Inferior parietal cortex (tissue), 1 donor: ENCODE measurements at regions not wholly inside any gene's neighbourhood (a gene's known extent, or its start where the extent isn't known, plus 50 kb on each side); places are given as distances from the start of the nearest gene placed in this dataset.
"Not testable (repeated sequence)": the region's sequence is repeated elsewhere in the genome, so short reads cannot be mapped to it uniquely, and the experiment has no call there.

ENCODE experiments used
- DNase-seq: peaks from one replicate; pipeline ENCODE4 v3.0.0-alpha.2; 2016; ENCODE audit errors: extremely low spot score

DNA sequence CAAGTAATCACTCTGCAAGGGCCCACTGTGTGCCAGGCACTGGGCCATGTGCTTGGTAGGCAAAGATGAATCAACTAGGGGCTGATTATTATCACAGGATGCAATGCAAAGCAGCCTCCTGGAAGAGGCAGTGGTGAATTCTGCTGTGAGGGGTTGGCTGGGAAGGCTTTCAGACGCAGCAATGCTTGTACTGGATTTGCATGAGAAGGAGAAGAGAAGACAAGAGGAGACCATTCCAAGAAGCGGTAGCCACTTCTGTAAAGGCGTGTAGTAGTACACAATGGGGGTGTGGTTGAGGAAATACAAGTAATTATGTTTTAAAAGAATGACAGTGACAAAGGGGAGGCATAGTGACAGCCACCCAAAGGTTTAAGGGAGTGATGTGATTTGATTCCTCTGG lies 502.7 kb downstream of the PLCL1 start:
- DNase-seq, result no peak

DNA sequence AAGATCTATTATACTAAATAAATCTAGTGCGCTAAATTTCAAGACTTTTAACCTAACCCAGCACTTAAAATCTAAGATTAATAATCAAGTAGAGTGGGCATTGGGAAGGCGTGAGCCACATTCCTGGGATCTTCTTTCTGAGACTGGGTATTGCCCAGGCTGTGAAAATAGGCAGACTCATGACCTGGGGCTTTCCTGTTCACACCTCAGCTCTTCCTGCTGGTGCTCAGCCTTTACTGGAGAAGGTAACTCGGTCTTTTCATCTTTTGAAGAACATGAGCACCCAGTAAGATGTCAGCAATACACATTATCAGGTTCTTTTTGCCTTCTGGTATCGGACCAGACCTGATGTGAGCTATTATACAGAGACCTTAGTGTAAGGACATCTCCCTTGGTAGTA lies 500.5 kb downstream of the PLCL1 start:
- no peak for DNase-seq

DNA sequence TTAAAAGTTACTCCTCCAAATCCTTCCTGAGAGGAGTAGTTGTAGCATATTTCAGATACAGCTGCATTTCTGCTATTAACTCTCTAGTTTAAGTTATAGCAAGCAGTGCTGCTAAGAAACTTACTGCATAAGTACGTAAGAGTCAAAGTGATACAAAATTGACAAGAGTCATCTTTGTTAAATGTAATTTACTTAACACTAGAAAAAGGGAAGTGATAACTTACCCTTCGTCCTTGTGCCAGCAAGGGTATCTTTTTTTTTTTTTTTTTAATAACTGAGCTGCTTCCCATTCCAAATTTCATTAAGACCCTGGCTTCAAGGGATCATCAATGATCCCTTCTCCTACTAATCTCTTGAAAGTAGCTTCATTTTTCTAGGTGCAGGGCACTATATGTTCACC lies 493.0 kb downstream of the PLCL1 start:
- DNase-seq, result no peak

DNA sequence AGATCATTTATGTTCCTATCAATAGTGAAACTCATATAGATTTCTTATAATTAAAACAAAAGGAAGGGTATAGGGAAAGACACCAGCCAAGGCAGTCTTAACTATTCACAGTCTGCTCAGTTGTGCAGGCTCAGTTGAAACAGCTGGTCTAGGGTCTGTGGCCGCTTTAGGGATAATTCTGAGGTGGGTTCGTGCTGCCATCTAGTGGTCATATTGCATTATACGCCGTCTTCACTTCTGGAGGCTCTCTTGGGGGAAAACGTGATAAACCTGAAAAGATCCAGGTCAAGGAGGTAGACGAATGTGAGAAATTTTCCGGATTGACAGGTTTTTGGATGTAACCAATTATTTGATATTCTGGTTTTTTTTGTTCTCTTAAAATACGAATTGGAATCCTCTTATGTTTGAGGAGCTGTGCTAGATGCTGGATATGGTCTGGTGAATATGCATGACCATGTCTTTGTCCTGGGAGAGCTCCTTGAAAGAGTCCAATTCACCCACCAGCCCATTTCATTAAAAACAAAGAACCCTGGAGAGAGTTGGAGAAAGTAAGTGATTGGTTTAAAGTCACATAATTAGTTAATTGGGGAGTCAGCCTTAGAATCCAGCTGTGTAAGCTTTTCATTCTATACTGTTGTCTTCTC lies 492.4 kb downstream of the PLCL1 start:
- DNase-seq, result peak; percentile 91

DNA sequence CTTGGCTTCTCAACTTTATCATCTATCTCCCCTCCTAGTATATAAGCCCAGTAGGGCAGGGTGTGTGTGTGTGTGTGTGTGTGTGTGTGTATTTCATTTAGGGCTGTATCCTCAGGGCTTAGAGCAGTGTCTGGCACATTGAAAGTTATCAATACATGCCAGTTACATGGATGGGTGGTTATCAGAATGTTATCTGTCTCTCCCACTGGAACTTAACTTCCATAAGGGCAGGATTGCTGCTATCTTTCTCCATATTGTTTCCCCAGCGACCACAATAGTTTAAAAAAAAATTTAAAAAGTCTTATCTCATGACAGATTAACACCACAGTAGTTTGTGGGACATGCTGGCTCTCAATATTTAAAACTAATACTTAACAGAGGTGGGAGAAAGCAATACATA lies 488.9 kb downstream of the PLCL1 start:
- no peak for DNase-seq

DNA sequence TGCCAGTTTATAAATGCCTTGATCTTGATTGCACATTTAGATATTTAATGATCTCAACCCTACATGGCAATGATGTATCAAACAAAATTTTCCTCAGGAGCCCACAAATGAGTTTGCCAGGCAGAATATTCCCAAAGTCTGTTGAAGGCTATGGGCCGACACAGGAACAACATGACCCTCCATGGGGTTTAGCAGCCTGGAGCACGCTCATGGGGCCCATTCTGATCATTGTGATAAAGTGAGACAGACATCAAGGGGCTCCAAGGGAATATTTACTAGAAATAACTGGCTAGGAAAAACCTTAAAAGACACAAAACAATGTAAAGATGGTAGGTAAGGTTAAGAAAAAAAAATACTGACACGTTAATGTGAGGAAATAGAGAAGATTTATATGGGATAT lies 485.4 kb downstream of the PLCL1 start:
- DNase-seq, result no peak

DNA sequence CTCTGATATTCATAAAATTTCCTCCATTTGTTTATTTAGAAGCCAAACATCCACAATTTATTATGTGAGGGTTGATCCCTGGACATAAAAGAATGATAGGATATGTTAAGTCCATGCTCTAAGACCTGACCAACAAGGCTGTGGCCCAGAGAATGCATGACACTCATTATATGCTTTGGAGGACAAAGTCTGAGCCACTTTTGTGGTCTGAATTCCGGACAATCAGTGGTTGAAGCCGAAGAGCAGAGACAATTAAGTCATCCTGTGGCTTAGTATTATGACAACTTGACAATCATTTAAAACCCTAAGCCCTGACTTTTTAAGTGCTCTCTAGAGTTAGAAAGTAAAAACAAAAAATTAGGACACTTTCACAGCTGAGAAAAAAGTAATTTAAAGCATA lies 483.3 kb downstream of the PLCL1 start:
- DNase-seq, result no peak

DNA sequence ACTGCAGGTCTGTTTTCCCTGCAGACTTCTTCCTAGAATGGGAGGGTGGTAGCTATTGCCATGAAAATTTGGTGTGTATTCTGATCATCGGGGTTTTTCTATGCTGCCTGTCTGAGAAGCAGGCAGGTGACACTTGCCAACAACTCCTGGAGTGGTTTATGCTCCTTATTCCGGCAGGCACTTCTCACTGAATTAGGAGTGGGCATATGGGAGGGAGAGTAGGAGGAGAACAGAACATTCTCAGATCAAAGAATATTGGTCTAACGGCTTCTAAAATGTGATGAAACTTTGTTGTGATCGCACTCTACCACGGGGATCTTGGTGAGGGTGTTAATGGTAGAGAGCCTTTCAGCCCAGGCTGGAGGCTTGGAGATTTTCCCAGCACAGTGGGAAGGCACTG lies 480.8 kb downstream of the PLCL1 start:
- peak; percentile 57 for DNase-seq

DNA sequence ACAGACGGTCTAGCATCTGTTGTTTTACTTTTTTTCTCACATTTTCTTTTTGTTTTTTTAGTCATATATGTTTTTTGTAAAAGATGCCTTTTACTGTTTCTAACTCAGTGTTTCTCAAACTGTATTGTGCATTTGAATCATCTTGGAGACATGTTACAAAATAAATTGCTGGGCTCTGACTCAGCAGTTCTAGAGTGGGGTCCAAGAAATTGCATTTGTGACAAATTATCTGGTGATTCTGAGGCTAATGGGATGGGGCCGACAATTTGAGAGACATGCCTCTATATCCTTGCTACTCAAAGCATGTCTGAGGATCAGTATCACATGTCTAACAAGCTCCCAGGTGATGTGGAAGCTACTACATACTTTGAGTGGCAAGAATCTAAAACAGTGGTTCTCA lies 478.8 kb downstream of the PLCL1 start:
- DNase-seq, result no peak

DNA sequence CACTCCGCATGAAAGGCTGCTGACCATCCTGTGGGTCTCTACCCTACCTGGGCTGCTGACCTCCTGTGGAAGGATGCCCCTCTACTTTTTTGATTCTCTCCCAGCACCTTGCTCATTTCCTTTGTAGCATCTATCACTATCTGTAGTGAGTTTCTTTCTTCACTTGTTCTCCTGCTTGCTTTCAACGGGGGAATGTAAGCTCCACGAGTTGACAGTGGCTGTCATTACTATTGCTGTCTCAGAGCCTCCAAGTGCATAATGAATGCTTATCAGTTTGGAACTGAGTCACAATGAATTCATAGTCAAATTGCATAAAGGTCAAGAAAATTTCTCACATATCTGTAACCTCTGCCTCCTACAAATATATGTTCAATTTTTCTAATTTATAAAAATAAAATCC lies 477.7 kb downstream of the PLCL1 start:
- no peak for DNase-seq

DNA sequence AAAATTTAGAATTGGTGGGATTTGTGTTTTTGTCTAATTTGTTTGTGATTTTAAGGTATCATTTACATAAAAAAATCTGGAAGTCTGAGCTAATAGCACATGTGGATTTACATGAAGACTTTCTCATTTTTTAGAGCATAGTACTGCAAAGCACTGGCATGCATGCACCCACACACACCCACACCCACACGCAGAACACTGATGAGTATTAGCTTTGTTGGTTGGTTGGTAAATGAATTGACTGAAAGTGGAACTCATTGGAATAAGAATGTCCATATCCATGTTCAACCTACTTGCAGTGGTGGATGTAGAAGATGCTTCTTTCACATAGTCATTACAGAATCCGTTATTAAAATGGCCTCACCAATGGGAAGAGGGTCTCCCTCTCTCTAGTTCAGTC lies 475.8 kb downstream of the PLCL1 start:
- no peak for DNase-seq

DNA sequence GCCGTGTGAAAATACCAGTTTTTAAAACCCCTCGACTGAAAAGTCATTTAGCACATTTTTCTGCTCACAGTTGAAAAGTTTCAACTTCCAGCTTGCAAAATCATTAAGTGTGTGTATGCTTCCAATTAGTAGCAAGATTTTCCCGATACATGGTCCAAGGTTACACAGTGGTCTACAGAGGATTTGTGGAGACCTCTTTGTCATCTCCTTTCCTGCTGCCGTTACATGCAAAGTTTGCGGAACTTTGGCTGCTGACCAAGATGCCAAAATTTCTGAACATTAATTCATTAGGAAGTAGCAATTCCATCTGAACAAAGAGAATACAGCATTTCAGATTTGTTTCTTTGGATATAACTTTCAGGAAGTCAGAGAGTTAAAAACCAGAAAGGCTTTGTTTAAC lies 474.6 kb downstream of the PLCL1 start:
- no peak for DNase-seq

DNA sequence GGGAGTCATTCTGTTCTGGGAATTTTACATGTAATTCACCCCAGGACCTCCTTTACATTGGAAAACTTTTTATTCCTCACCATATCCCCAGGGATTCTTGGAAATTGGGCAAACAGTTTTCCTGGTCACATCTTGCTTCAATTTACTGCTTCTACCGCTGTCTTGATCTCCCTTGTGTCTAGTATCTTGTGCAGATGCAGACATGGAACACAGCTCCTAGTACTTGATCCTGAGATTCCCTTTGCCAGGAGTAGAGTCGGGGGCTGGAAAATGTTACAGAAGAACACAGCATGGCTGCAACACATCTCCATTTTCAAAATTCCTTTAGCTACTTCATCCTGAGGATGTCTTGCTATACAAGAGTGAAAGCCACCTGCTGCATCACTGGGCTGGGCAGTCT lies 472.8 kb downstream of the PLCL1 start:
- no peak for DNase-seq

DNA sequence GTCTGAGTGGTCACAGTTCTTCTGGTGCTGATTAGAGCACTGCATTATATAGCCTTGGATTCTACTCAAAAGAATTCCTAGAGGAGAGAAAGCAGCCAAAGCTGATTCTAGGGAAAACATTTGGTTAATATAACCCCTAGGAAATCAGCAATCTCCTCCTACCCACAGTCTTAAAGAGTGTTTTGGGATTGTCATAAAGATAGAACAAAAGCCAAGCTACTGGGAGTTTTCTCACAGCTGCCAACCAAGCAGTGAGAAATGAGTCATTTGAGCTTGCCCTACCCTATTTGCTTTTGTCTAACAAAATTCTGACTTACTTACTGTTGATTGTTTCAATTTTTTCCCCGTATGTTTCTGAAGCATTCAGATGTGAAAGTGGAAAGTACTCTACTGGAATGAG lies 469.3 kb downstream of the PLCL1 start:
- no peak for DNase-seq

DNA sequence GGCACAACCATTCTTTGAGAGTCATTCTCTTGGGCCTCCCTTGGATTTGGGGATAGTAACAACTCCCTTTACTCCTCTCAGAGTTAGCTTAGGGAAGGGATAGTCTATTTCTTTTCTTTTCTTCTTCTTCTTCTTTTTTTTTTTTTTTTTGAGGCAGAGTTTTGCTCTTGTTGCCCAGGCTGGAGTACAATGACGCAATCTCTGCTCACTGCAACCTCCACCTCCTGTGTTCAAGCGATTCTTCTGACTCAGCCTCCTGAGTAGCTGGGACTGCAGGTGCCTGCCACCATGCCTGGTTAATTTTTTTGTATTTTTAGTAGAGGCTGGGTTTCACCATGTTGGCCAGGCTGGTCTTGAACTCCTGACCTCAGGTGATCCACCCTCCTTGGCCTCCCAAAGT lies 465.8 kb downstream of the PLCL1 start:
- not testable (repeated sequence) for DNase-seq

DNA sequence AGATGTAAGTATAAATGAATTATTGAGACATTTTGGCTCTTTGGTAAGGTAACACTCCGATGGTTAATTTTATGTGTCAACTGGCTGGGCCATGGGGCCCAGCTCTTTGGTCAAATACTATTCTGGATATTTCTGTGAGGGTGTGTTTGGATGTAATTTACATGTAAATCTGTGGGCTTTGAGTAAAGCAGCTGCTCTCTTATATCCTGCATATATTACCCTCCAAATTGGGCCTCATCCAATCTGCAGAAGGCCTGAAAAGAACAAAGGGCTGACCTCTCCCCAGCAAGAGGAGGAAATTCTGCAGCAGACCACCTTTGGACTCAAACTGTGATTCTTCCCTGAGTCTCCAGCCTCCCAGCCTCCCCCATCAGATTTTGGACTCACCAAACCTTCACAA lies 464.1 kb downstream of the PLCL1 start:
- no peak for DNase-seq

DNA sequence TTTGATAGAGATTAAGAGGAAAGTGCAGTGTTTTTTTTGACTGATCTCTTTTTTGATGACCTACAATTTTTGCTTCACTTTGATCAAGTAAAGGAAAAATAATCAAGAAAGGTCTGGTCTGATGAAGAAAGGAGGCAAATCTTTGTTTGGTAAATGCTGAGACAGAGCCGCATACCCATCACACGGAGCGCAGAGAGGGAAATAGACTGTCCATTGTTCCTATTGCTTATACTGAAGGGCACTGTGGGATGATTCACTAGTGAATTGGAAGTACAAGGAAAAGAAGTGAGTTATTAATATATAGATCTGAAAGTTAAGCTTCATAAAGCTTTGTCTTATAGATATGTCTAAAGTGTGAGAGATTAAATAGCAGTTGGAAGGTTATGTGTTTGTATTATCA lies 455.1 kb downstream of the PLCL1 start:
- no peak for DNase-seq

DNA sequence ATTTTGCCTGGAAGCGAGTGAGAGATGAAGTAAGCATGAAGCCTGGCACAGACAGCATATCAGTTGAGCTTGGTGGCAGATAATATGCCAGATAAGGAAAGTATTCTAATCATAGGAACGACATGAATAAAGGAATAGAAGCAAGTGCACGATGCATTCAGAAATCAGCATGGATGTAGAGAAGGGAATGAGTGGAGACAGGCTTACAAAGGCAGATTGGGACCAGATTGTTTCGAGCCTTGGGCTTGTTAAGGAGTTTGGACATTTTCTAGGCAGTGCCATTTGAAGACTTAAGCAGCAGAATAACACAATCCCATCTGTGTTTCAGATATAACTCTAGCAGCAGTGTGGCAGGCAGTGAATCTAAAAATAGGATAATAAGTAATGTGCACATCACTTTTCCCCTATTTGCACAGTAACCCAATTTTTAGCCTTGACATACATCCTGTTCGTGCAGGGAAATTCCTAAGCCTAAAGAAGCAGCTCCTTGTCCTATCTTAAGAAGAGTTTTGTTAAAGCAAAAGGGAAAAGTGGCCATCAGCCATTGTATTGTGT lies 450.2 kb downstream of the PLCL1 start:
- DNase-seq, result peak; percentile 37

DNA sequence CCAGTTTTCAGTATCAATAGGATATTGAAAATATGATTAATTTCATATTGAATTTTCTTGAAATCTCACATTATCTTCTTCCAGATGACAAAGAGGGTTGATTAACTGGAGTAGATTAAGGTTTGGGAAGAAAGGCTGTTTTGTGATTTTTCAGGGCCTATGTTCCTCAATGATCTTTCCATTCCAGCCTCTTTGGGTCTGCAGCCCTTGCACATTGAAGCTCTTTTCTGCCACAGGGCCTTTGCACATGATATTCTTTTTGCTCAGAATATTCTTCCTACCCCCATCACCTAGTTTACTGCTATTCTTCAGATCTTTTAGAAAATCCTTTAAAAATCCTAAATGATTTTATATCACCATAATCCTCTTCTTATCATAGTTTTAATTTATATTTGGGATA lies 449.6 kb downstream of the PLCL1 start:
- no peak for DNase-seq

DNA sequence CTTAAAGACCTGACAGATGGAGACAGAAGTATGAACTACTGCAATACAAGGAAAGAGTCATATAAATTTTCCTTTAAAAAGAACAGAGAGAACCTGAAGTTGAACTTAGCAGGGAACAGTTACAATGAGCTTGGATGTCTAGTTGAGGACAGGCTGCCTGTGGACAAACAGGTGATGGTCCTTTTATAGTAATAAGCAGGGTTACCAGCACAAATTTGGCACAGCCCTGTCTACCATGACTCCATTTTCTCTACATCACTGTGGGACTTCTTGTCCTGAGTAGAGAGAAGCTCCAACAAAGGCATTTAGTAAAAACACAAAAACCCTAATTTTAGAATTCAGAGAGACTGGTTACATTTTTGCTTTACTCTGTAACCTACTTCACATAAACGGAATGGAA lies 448.1 kb downstream of the PLCL1 start:
- no peak for DNase-seq

DNA sequence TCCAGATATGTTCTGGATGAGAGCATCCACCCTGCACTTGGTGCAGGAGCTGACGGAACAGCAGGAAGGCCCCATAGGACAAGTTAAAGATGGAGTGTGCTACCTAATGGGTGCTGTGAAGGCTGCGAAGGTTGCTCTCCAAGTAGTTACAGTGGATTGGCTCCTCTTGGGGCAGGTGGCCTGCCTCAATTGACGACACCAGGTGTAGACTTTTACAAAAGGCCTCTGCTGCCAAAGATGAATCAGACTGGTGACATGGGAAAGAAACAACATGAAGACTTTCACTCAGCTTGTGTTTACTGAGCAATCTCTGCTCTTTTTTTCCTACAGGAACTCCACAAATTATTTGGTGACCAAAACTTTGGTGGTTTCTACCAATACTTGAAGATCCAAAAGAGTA lies 437.7 kb downstream of the PLCL1 start:
- no peak for DNase-seq

DNA sequence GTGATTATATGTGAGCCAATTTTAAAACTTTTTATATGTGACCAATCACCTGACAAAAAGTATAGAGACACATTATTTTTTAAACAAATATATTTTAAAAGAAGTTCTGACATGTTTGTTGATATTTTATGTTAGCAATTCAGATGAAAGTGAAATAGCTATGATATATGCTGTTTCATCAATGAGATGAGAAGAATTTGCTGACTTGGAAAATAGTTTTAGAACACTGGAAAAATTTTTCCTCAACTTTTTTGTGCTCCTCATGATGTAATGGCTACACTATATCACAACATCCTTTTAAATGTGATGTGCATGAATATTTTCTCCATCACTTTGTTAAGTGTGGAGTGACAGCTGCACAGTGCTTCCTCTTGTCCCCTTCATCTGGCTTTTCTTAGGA lies 434.0 kb downstream of the PLCL1 start:
- no peak for DNase-seq

DNA sequence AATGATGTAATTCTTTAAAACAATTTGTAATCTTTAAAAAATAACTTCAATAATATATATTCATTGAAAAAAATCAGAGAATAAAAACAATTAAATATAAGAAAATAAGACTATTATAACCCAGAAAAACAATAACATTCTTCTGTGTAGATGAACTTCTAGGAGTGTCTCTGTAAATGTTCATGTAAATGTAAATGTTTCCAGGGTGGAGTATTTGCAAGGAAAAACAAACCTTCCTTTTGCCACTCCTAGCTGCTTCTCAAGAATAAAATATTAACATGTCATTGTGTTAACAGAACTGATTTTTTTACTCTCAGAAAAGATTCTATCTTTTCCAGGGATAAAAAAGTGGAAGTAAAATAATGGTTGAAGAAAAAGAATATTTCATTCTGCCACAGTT lies 431.9 kb downstream of the PLCL1 start:
- DNase-seq, result no peak

DNA sequence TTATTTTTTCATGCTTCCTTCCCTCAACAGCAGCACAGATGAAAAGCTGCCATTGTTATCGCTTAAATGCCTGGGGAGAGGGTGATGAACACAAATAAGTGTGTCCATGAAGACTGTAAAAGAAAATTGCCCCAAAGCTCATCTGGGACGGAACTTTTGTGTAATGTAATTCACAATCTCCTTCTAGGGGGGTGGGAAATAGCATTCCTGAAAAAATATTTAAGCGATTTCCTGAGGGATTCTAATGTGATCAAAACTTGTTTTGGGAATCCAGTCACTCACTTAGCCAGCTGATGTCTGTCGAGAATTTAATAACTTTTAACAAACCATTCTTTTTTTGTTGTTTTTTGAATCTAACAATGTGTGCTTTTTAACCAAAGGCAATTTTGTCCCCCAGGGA lies 427.9 kb downstream of the PLCL1 start:
- peak; percentile 14 for DNase-seq
